Fibroblast of mammary gland (primary cell): ENCODE measurements at regions not wholly inside any gene's neighbourhood (a gene's known extent, or its start where the extent isn't known, plus 50 kb on each side); places are given as distances from the start of the nearest gene placed in this dataset.

ENCODE experiments used
- DNase-seq: peaks from one replicate; pipeline ENCODE4 v3.0.0-alpha.2; 2010; ENCODE audit warnings: low read depth
- H3K4me3 ChIP-seq: 2 replicates; pipeline ENCODE4 v1.5.1; 2011; ENCODE audit warnings: low read depth, mild to moderate bottlenecking, low read length, moderate library complexity; ENCODE audit not compliant: control insufficient read depth
- TF ChIP-seq, protein P1 (sequence below): conservative IDR thresholded peaks from 2 replicates; pipeline ENCODE4 v1.5.1; 2011; ENCODE audit warnings: low read depth, low read length, inconsistent platforms; ENCODE audit not compliant: control insufficient read depth, insufficient read depth

DNA sequence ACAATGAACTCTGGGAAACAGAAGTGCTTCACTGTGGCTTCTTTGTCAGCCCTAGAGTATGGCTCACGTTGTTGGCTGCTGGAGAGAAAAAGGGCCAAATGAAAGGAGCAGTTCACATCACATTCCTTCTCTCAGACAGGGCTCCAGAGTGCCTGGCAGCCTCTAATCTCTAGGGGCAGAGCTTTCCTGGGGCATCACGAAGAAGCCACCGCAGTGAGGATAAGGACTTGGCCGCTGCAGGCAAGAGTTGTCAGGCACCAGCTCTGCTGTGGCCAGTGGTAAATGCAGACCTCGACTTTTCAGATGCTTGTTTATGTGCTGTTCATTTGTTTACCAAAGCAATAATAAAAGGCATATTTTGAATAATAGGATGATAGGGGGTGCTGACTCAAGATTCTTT lies 227.2 kb downstream of the ICE1 start:
- H3K4me3 ChIP-seq = no peak overlapping the region
- DNase-seq = no peak
- TF ChIP-seq, protein P1, sequence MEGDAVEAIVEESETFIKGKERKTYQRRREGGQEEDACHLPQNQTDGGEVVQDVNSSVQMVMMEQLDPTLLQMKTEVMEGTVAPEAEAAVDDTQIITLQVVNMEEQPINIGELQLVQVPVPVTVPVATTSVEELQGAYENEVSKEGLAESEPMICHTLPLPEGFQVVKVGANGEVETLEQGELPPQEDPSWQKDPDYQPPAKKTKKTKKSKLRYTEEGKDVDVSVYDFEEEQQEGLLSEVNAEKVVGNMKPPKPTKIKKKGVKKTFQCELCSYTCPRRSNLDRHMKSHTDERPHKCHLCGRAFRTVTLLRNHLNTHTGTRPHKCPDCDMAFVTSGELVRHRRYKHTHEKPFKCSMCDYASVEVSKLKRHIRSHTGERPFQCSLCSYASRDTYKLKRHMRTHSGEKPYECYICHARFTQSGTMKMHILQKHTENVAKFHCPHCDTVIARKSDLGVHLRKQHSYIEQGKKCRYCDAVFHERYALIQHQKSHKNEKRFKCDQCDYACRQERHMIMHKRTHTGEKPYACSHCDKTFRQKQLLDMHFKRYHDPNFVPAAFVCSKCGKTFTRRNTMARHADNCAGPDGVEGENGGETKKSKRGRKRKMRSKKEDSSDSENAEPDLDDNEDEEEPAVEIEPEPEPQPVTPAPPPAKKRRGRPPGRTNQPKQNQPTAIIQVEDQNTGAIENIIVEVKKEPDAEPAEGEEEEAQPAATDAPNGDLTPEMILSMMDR = no peak

DNA sequence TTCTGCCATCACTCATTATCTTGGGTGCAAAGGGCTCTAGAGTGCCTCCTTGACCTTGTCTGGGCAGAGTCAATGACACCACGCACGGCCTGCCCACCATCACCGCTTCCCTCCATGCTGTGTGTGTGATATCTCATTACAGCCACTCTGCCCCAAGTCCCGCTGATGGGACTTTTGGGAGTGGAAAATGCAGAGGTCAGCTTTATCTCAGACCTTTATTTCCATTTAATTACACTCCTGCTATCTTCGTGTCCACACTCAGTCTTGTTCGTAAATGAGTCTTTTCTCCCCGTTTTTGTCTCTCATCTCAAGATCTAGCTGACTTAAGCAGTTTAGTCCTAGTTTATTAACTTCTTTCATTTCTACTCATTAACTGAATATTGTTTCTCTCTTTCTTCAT lies 226.2 kb downstream of the ICE1 start:
- no peak overlapping the region for H3K4me3 ChIP-seq
- DNase-seq = no peak
- TF ChIP-seq, protein P1 = no peak

GRCh38 chr5:5645891-5646290 lies 223.4 kb downstream of the ICE1 start:
- TF ChIP-seq, protein P1 = no peak
- DNase-seq = no peak
- H3K4me3 ChIP-seq = no peak overlapping the region

DNA sequence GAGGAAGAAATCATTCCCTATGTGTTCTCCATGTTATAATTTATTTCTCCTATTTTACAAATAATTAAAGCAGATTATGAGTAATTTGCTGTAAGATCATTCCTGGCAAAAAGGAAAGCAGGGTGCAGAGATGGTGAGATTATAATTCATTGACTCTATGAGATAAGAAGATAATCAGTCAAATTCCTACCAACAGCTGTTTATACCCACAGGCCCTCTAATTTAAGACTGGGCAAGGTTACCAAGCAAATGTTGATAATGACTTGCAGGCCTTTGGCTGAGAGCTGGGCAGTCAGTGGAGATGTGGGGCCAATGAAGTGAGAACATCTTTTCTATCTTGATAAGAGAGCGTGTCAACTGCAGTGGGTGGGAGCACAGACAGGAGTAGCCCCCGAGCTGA lies 222.7 kb downstream of the ICE1 start:
- TF ChIP-seq, protein P1 = no peak
- H3K4me3 ChIP-seq = no peak overlapping the region
- no peak for DNase-seq

- no peak for DNase-seq
- no peak overlapping the region for H3K4me3 ChIP-seq
- TF ChIP-seq, protein P1 = no peak
These were observed 221.8 kb downstream of the ICE1 start for GRCh38 chr5:5644249-5644648.

- no peak for DNase-seq
- TF ChIP-seq, protein P1 = no peak
These were observed 221.0 kb downstream of the ICE1 start for GRCh38 chr5:5643481-5643880.

DNA sequence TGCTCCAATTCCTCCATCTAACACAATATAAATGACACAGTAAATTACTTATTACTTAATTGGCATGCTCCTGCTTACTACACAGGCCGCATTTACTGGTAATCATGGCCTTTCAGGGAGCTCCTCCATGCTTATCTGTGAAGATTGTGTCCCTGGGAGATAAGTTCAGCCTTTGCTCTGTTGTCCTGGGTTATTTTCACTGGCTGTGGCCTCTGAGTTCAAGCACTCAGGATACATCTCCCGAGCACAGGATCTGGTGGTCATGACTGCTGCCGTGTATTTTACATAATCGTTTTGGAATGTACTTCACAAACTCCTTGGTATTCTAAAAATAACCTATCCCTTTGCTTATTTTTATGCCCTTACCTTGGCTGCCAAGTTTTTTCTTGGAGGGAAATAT lies 215.7 kb downstream of the ICE1 start:
- TF ChIP-seq, protein P1 = no peak
- no peak overlapping the region for H3K4me3 ChIP-seq
- no peak for DNase-seq

More at GRCh38 chr5:5643481-5643880, 221.0 kb downstream of the ICE1 start:
- no peak overlapping the region for H3K4me3 ChIP-seq
